Dedifferentiated amniotic fluid mesenchymal stem cell (primary cell): ENCODE measurements at regions not wholly inside any gene's neighbourhood (a gene's known extent, or its start where the extent isn't known, plus 50 kb on each side); places are given as distances from the start of the nearest gene placed in this dataset.

Source experiments
- DNase-seq: peaks from one replicate; pipeline ENCODE4 v3.0.0-alpha.2; 2016; ENCODE audit errors: extremely low spot score

DNA sequence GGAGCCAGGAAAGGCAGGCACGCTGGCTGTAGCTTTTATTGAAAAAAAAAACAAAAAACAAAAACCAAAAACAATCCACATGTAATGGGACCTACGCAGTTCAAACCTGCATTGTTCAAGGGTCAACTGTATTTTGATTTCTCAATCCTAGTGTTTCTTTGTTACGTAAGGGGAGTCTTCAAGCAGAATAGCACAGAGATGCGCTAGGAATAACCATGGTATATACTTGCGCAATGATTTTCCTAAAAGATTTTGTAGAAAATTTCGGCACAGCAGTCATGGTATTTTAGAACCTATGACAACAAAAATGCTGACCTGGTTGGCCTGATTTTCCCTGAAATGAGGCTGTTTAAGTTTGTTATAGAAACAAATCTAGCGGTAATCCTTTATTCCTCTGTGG lies 1110.5 kb upstream of the WWC1 start:
- DNase-seq: no peak

DNA sequence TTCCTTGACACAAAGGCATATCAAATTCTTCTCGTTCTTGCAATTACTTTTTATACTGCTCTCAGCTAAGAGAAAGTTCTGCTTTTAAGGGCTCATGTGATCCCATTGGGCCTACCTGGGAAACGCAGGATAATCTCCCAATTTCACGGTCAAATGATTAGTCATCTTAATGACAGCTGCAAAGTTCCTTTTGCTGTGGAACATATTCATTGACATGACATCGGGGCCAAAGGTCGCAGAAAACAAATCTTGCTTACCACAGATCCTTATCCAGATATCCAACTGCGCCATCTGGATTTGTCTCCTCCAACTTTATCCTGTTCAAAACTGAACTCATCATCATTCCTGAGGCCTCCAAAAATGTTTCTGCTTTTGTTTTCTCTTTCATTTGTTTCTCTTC lies 1085.6 kb upstream of the WWC1 start:
- no peak for DNase-seq

DNA sequence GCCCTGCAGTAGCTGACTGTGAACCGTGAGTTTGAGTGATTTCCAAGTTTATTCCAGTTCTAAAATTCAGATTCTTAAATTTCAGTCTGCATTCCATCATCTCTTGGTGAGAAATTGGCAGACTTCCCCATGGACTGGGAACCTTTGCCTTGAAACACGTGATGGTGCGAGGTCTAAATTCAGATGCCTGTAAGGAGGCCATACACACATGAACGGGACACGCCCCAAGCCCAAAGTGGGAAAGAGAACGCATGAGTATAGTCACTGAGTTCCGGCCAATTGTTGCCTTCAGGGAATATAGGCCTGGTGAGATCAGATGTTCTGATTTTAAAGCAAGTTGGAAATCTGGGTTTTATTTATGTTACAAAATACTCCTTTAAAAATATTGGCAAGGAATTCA lies 1084.4 kb upstream of the WWC1 start:
- peak; percentile 45 for DNase-seq

DNA sequence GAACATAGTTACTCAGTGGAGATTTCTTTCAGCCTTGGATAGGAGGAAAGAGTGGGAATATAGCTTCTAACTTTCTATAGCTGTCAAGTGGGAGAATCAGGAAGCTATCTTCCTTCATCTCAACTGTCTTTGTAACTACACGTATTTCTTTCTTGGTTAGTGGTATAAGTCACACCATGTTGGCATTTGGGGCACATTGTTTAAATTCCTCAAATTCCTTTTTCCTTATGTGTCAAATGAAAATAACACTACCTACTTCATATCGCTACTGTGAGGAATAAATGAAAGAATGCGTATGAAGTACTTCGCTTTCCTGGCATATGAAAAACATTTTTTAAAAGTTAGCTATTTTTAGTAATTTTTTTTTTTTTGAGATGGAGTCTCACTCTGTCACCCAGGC lies 1082.5 kb upstream of the WWC1 start:
- DNase-seq: no peak

DNA sequence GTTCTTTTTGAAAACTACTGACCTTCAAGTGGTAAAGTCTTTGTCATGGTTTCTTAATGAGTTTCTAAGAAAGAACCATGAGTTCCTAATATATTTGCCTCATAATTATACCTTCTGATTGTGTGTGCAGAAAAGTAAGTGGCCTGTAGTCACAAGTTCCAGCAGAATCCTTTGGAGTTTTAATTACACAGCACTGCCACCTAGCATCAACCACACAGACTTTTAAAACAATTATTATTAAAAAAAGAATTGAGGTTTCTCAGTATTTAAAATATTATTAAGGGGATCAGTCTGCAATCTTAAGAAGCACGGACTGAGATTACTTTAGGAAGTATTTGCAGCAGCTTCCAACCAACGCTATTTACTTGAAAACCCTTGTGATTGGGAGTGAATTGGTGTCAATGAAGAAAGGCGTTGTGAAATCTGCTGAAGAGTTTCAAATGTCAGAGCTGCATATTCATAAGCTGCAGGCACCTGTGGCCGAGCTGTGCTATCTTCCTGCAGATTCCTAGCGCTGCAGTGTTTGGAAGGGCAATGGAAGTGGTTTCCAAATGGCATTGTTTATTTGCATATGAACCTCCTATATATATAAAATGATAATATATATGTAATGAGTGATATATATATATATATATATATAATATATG lies 1074.2 kb upstream of the WWC1 start:
- DNase-seq: no peak

DNA sequence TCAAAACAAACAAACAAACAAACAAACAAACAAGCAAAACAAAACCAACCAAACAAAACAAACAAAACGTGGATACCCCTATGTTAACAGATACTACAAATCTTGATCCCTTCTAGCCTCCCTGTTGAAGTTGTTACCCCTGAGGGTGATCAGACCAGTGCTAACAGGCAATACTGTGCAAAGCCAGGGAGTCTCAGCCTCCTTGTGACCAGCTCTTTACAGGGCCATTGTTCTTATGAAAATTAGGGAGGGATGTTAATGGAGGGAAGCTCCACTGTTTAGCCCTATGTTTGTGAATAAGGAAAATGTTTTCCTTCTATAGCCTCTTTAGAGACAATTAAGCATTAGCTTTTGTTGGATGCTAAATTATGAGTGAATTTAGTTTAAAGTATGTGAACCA lies 1072.1 kb upstream of the WWC1 start:
- DNase-seq: no peak

DNA sequence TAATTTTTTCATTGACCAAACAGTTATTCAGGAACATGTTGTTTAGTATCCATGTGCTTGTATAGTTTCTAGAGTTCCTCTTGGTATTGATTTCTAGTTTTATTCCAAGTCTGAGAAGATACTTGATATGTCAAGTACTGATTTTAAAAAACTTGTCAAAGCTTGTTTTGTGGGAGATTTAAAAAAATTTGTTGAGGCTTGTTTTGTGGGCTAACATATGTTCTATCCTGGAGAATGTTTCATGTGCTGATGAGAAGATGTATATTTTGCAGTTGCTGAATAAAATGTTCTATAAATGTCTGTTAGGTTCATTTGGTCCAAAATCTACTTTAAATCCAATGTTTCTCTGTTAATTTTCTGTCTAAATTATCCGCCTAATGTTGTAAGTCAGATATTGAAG lies 1065.1 kb upstream of the WWC1 start:
- DNase-seq: no peak

DNA sequence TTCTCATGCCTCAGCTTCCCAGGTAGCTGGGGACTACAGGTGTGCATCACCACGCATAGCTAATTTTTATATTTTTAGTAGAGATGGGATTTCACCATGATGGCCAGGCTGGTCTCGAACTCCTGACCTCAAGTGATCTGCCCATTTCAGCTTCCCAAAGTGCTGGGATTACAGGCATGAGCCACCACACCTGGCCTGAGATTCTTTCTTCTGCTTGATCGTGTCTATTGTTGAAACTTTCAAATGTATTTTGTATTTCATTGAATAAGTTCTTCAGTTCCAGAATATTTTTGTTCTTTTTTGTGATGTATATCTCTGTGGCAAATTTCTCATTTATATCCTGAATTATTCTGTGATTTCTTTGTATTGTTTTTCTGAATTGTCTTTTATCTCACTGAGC lies 1063.3 kb upstream of the WWC1 start:
- DNase-seq: no peak

DNA sequence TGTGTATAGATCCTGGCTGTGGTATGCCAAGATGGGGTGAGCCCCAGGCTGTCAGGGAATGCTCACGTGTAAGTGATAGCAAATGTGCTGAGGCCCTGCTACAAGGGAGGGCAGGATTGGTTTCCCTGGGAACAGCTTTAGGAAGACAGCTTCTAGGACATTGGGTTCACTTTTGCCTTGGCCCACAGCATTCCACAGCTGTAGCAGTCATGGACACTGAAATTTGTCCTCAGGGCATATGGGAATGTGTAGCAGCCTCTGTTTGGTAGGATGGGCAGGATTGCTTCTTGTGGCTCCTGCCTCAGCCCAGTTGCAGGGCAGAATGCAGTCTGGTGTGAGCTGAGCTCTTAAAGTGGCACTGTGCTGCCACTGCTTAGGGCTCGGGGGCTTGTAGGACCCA lies 1061.7 kb upstream of the WWC1 start:
- DNase-seq: no peak

DNA sequence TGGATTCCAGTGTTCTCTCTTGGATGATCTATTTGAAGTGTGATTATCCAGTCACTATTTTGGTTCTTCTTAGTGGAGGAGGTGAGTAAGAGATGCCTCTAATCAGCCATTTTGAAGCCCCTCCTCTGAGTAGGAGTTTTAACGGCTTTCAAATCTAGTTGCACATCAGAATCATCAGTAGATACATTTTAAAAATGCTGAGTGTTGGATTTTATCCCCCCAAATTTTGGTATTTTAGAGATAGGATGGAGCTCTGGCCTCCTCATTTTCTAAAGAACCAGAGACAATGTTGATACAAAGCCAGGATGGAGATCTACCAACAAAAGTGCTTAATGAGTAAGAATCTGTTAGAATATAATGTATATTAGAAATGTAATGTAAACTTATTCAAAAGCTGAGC lies 1061.0 kb upstream of the WWC1 start:
- no peak for DNase-seq

DNA sequence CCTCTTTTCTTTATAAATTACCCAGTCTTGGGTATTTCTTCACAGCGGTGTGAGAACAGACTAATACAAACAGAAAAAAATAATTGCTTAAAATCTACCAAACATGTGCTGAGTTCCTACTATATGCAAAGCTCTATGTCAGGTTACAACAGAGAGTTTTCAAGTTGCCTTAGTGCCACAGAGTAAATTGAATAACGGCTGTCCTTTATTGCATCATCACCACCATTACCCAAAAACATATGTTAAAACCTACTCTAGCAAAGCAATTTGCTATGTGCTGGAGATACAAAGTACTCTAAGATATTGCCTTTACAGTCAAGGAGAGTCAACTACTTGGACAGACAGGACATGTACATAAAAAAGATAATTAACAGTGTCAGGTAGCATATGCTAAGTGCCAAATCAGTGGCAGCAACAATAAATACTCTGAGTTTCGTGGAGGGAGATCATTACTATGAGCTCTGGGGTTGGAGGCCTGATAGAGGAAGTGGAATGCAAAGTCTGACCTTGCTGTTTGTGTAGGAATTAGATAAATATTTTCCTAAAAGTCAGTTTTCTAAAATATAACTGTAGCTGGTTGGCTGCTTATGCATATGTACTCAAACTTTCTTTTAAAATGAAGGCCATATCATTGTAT lies 1058.7 kb upstream of the WWC1 start:
- no peak for DNase-seq

DNA sequence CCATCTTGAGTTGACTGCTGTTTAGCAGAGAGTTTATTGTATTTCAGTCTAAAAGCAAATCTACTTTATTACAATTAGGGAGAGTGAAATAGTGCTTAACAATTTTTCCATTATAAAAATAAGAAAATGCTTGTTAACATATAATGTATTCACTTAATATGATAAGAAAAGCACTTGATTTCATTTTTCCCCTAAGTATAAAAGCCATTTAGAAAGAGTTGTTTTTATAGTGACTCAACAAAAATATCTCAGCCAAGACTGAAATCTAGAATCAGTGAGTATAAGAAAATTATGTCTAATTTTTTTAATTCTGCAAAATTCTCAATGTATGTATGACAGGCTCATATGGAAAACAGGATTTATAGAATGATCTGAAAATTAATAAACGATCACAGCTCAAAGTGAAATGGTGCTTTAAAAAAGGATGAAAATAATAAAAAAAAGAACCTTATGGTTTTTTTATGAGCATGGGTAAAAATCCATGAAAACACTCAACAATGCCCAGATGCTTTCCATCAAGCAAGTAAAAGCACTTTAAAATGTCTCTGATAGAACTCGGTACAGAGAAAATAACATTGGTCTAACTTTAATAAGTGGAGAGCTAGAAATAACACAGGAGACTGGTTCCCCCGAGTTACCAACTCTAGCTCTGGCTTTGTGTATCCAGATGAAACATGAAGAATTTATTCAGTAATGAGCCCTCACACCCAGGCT lies 1057.8 kb upstream of the WWC1 start:
- peak; percentile 37 for DNase-seq

DNA sequence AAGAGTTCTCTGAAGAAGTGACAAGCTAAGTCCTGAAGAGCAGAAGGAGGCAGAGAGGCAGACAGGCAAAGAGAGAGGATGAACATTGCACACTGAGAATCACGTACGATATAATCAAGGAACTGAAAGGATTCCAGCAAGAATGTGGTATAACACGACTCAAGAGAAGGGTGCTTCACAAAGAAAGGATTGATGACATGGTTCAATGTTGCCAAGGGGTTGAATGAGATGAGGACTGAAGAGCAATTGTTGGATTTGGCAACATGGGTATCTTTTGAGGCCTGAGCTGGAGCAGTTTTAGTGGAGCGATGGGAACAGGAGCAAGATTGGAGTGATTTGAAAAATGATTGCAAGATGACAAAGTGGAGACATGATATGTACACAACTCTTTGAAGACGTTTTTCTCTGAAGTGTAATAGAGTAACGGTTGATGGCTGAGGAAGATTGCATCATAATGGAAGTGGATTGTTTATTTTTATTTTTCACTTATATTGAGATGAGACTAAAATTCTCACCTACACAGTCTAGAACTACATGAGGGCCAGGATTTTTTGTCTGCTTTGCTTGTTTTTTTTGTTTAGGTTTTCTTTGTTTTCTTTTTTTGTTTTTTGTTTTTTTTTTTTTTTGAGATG lies 1049.9 kb upstream of the WWC1 start:
- DNase-seq: no peak

DNA sequence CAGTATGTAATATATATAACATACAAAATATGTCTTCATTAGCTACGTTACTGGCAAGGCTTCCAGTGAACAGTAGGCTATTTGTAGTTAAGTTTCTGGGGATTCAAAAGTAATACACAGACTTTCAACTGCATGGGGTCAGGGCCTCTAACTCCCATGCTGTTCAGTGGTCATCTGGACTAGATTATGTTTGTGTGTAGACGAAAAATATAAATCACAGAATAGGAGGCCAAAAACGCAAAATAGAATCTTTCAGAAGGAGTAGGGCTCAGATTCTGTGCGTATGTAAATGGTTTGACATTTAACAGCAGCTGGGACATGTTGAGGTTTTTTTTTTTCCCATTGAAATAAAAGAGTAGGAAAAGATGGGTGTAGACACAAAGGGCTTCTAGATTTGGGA lies 1048.7 kb upstream of the WWC1 start:
- DNase-seq: no peak

DNA sequence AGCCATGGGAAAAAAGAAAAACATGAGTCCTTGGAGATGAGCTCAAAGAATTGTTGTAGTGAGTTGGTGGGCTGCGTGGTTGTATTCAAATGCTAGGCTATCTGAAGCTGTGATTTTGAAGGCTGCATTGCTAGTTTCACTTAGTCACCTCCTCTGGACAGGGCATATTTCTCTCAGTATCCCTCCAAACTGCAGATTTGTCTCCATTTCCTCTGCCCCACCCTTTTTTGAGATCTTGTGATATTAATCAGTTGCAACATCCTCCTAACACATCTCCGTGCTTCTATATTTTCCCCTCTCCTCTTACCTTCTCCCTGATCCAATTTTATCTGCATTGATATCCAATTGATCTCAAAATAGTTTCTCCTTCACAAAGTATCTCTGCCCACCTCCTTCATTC lies 1048.0 kb upstream of the WWC1 start:
- no peak for DNase-seq

DNA sequence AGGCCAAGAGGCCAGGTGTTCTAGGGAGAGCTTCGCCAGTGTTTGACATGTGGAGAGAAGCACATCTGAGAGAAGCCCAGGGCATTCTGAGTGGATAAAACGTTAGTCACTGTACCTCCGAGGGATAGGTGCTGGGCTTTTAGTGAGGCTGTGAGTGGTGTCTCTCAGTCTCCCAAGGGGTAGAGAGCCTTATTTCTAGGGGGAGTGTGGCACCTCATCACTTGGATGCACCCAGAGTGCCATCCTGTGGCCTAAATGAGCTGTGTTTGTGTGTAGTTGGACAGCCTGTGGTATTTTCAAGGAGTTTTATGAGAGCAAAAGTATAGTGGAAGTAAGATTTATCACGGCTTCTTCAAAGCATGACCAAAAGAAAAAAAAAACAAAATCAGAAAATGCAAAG lies 1046.9 kb upstream of the WWC1 start:
- DNase-seq: no peak

DNA sequence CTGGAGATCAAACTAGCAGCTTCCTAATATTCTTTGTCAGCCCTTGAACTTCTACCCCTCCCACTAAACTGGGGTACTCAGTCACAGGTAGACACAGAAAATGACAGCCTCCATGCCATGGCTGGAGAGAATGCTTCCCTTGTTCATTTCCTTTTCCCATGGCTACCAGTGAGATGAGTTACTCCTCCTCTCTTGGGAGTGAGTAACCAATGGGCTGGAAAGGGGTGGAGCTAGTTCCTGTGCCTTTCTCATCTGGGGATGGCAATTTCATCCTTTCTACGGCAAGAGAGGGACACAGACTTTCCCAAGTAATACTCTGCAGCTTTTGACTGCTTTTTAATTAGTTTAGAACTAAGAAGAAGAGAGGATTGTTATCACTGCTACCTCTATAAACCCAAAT lies 1045.6 kb upstream of the WWC1 start:
- no peak for DNase-seq

DNA sequence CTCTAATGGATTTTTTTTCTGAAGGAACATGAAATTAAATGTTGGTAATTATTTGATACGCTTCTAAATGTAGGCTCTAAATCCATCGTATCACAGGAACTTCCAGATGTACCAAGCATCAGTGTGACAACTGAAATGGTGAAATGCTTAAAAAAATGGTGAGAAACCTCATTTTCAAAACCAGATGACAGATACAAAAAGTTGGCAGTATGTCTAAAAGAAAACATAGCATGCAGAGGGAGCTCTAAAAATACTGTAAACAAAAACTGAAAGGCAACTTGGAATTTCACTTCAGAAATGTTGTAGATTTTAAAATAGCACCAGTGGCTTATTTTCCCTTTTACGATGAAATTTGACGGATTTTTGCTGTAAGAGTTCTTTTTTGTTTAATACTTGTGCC lies 1043.6 kb upstream of the WWC1 start:
- DNase-seq: no peak

DNA sequence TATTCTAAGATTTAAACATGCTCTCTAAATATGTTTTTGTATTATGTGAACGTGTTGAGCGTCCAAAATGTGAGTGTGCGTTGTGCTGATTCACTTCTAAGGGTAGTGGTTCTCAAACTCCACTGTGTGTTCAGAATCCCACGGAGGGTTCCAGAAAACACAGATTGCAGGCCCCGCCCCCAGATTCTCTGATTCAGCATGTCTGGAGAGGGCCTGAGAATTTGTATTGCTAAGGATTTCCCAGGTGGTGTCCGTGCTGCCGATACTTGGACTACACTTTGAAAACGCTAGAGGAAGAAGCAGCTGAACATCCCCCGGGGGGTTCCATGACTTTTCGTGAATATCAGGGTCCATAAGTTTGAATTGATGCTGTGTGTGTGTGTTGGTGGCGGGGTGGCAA lies 1043.2 kb upstream of the WWC1 start:
- DNase-seq: no peak

DNA sequence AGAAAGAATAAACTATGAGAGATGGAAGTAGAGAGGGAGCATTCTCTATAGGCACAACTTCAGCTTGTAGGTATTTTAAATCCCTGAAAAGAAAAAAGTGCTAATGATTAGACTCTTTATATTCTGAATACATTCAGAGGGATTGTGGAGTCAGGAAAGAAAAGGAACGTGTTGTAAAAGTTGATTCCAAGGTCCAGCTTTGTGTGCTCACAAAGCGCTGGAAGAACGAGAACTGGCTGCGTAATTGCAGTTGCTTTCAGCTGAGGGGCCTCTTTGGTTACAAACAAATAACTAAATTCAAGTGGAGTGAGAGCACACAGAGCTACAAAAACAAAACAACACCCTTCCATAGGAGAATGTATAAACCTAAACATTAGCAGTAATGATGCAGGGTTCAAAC lies 1040.4 kb upstream of the WWC1 start:
- no peak for DNase-seq

DNA sequence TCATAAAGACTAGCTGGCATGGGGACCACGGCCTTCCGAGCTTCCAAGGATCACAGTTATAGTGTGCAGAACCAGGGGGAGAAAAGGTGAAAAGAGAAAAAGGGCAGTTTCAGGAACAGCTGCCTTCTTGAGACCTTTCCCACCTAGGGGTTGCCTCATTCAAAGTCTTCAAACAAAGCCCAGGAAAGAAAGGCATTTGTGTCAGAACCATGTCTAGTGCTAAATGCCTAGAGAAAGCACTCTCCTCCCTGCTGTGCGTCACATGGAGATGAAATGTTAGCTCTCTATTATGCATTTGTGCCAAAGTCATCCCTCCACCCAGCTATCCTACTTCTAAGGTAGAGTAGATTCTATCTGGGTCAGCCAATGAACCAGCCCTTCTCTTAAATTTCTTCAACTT lies 1037.3 kb upstream of the WWC1 start:
- DNase-seq: no peak

DNA sequence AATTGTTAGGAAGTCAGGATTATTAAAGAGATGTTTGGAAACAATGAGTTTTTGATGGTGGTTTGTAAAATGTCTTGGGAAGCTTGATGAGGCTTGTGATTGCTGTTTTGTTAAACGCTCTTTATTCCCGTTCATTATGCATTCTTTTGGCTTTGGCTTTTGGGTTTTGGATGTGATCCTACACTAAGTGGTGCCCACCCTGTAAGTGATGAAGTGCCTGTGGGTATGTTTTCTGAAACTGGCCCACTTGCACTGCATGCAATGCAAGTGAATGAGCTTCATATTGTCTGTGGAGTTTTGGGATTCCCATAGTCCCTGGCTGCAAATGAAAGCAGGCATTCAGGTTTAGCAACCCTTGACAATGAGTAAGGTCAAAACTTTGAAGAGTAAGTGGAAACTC lies 1035.5 kb upstream of the WWC1 start:
- no peak for DNase-seq

DNA sequence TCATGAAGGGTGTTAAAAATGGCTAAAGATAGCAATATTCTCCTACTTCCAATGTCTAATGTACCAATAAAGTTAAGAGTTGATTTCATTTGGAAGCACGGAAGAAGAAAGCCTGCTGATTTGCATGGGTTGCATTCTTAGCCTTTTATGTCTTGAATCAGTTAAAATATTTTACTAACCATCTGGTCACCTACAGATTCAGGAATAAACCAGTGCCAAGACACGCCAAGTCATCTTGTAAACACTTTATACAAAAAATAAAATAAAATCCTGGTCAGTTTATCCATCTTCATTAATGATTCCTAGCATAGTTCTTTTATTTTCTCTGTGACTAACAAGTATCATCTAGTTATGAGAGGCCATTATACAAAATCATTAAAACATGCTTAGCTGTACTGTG lies 1031.6 kb upstream of the WWC1 start:
- no peak for DNase-seq
